ENCODE measurements at regions not wholly inside any gene's neighbourhood (a gene's known extent, or its start where the extent isn't known, plus 50 kb on each side); places are given as distances from the start of the nearest gene placed in this dataset.

- Histone ChIP-seq H3K4me3 (IDR thresholded peaks at IDR 0.05; ENCODE audit: insufficient read depth, low read depth, low read length) (no peak overlapping the region), H3K79me2 (ENCODE audit: insufficient read depth, low read depth) (no peaks in the 10 kb centered on the region), H2AFZ (ENCODE audit: low read depth) (no peak overlapping the region), H3K27ac (no peak overlapping the region), H3K27me3 (ENCODE audit: insufficient read depth, low read depth) (no peaks in the 10 kb centered on the region), H4K20me1 (ENCODE audit: insufficient read depth) (no peaks in the 10 kb centered on the region), H3K4me1 (ENCODE audit: low read depth, poor library complexity, severe bottlenecking) (no peaks in the 10 kb centered on the region), H3K9ac (no peak overlapping the region), H3K36me3 (ENCODE audit: insufficient read depth) (no peaks in the 10 kb centered on the region), H3K4me2 (no peak overlapping the region)
- TF ChIP-seq CTCF (conservative IDR thresholded peaks at IDR 0.05; ENCODE audit: low read depth, low read length) = no peak
These were observed 167.7 kb downstream of the MACROH2A1 start for GRCh38 chr5:135231289-135231688.

- no peak overlapping the region for H2AFZ ChIP-seq (ENCODE audit: low read depth)
- H3K79me2 ChIP-seq (ENCODE audit: insufficient read depth, low read depth) = no peaks in the 10 kb centered on the region
- TF ChIP-seq CTCF (conservative IDR thresholded peaks at IDR 0.05; ENCODE audit: low read depth, low read length) = no peak
- H3K4me2 ChIP-seq = no peak overlapping the region
- no peak overlapping the region for H3K9ac ChIP-seq
- H3K4me3 ChIP-seq (IDR thresholded peaks at IDR 0.05; ENCODE audit: insufficient read depth, low read depth, low read length) = no peak overlapping the region
- no peaks in the 10 kb centered on the region for H3K36me3 ChIP-seq (ENCODE audit: insufficient read depth)
- H4K20me1 ChIP-seq (ENCODE audit: insufficient read depth) = no peaks in the 10 kb centered on the region
- no peaks in the 10 kb centered on the region for H3K4me1 ChIP-seq (ENCODE audit: low read depth, poor library complexity, severe bottlenecking)
- H3K27me3 ChIP-seq (ENCODE audit: insufficient read depth, low read depth) = no peaks in the 10 kb centered on the region
- H3K27ac ChIP-seq = no peak overlapping the region
These were observed 168.6 kb downstream of the MACROH2A1 start for GRCh38 chr5:135230251-135230925.

GRCh38 chr5:135229679-135230132 is 169.3 kb downstream of the MACROH2A1 start:
- H3K9ac ChIP-seq = no peak overlapping the region

GRCh38 chr5:135229122-135229521 is 169.9 kb downstream of the MACROH2A1 start:
- no peaks in the 10 kb centered on the region for H4K20me1 ChIP-seq (ENCODE audit: insufficient read depth)
- H3K4me2 ChIP-seq = no peak overlapping the region
- H2AFZ ChIP-seq (ENCODE audit: low read depth) = no peak overlapping the region
- no peaks in the 10 kb centered on the region for H3K36me3 ChIP-seq (ENCODE audit: insufficient read depth)
- no peaks in the 10 kb centered on the region for H3K79me2 ChIP-seq (ENCODE audit: insufficient read depth, low read depth)
- H3K27me3 ChIP-seq (ENCODE audit: insufficient read depth, low read depth) = no peaks in the 10 kb centered on the region
- H3K27ac ChIP-seq = no peak overlapping the region
- no peak for TF ChIP-seq CTCF (conservative IDR thresholded peaks at IDR 0.05; ENCODE audit: low read depth, low read length)
- H3K4me1 ChIP-seq (ENCODE audit: low read depth, poor library complexity, severe bottlenecking) = no peaks in the 10 kb centered on the region
- no peak overlapping the region for H3K9ac ChIP-seq
- no peak overlapping the region for H3K4me3 ChIP-seq (IDR thresholded peaks at IDR 0.05; ENCODE audit: insufficient read depth, low read depth, low read length)

More at GRCh38 chr5:135229679-135230132, 169.3 kb downstream of the MACROH2A1 start:
- no peak overlapping the region for H3K4me2 ChIP-seq
- H3K36me3 ChIP-seq (ENCODE audit: insufficient read depth) = no peaks in the 10 kb centered on the region
- no peak overlapping the region for H3K4me3 ChIP-seq (IDR thresholded peaks at IDR 0.05; ENCODE audit: insufficient read depth, low read depth, low read length)
- no peaks in the 10 kb centered on the region for H3K4me1 ChIP-seq (ENCODE audit: low read depth, poor library complexity, severe bottlenecking)
- H3K27me3 ChIP-seq (ENCODE audit: insufficient read depth, low read depth) = no peaks in the 10 kb centered on the region
- no peak overlapping the region for H3K27ac ChIP-seq
- no peak for TF ChIP-seq CTCF (conservative IDR thresholded peaks at IDR 0.05; ENCODE audit: low read depth, low read length)
- H3K79me2 ChIP-seq (ENCODE audit: insufficient read depth, low read depth) = no peaks in the 10 kb centered on the region
- no peak overlapping the region for H2AFZ ChIP-seq (ENCODE audit: low read depth)
- no peaks in the 10 kb centered on the region for H4K20me1 ChIP-seq (ENCODE audit: insufficient read depth)
